Heart right ventricle (tissue), 16 donors: ENCODE measurements at regions not wholly inside any gene's neighbourhood (a gene's known extent, or its start where the extent isn't known, plus 50 kb on each side); places are given as distances from the start of the nearest gene placed in this dataset.

Experiments
- ATAC-seq, 8 donors: fragments of 200-7000 bp; cut with Tn5 transposase; one replicate each; pipeline ENCODE4 v1.9.1; 2020; ENCODE audit warnings: mild to moderate bottlenecking in 8 of 8, moderate library complexity in 8 of 8, moderate number of reproducible peaks in 1 of 8
- DNase-seq, 2 donors: peaks; one replicate each; pipeline ENCODE4 v3.0.0-alpha.2; 2020
- H3K27ac ChIP-seq, 10 donors: fragments of 200-600 bp; sonication (generic) in 2 of 10; one replicate each; pipeline versions ENCODE4 v1.5.0 to v1.8.0; 2020 to 2022; ENCODE audit warnings: mild to moderate bottlenecking in 3 of 10
- H3K27me3 ChIP-seq, 7 donors: fragments of 200-600 bp; one replicate each; pipeline ENCODE4 v1.8.0; 2021 to 2022; ENCODE audit warnings: mild to moderate bottlenecking in 2 of 7
- H3K36me3 ChIP-seq, 9 donors: fragments of 200-600 bp; sonication (generic) in 1 of 9; one replicate each; pipeline versions ENCODE4 v1.5.0 to v1.8.0; 2020 to 2022; ENCODE audit warnings: mild to moderate bottlenecking in 2 of 9
- H3K4me1 ChIP-seq, 9 donors: fragments of 200-600 bp; sonication (generic) in 1 of 9; one replicate each; pipeline versions ENCODE4 v1.5.0 to v1.8.0; 2020 to 2022; ENCODE audit warnings: mild to moderate bottlenecking in 4 of 9
- H3K4me3 ChIP-seq, 10 donors: fragments of 200-600 bp; sonication (generic) in 2 of 10; one replicate each; pipeline versions ENCODE4 v1.5.0 to v1.8.0; 2020 to 2022; ENCODE audit warnings: mild to moderate bottlenecking in 7 of 10, moderate library complexity in 2 of 10
- H3K9me3 ChIP-seq, 11 donors: fragments of 200-600 bp in 10 of 11; sonication (generic) in 2 of 11; one replicate each; pipeline versions ENCODE4 v1.5.0 to v1.8.0; 2013 to 2022; ENCODE audit warnings: mild to moderate bottlenecking in 2 of 11, control low read depth in 1 of 11, moderate library complexity in 1 of 11
- WGBS, 2 donors: extraction: QIAGEN DNeasy Blood & Tissue Kit; methylation state at CpG; one replicate each; pipeline ENCODE4 v1.1.7; 2013; ENCODE audit warnings: inconsistent platforms in 1 of 2; 5-methylcytosine and 5-hydroxymethylcytosine counted together
- intact Hi-C, 10 donors: fragments of 100-400 bp; cut with DNase I; formaldehyde crosslinking; loops; one replicate each; pipeline versions ENCODE4 v1.11.1 to v1.14.2; 2022
- TF ChIP-seq, protein P1 (sequence below), 9 donors: fragments of 200-600 bp; sonication (generic) in 2 of 9; IDR thresholded peaks; one replicate each; pipeline versions ENCODE4 v1.5.0 to v1.8.0; 2021 to 2022; ENCODE audit warnings: antibody characterized with exemption in 9 of 9, mild to moderate bottlenecking in 5 of 9, moderate library complexity in 1 of 9
- donor health status: Arrhythmogenic right ventricular cardiomyopathy.
- donor health status: ischemic (EF 13 %, LVEDD 7.1; RV severe dilation, severe dysfunction).
- donor health status: healthy with polysubstance abuse.
- donor health status: DM: no; HTN: yes; CAD: no.
- donor health status: DM: no; HTN: no; CAD: no.
- donor health status: ischemic (EF 25% LVEDD 6.9; RV normal size, moderate dysfunction).
- donor health status: ischemic (EF 25% LVEDD 5.7; RV mildly dilated, moderate dysfunction).
- donor health status: healthy.
- donor health status: DM: yes; HTN: yes; CAD: no.
- donor health status: Ischemic cardiomyopathy.
- donor health status: ischemic (EF 35%, LVEDD 5.7; RV mildly dilated, moderate dysfunction).
- donor health status: nonischemic (EF 11% LVEDD 7.7; RV severe dilation, severe dysfunction).
- donor health status: DM: yes; HTN: yes; CAD: no.
- donor health status: PGD.
- donor health status: ischemic (EF 29% LVEDD 5.4; RV normal size, mild dysfunction).
- donor health status: nonischemic (EF 23%, LVEDD 6.1; RV moderate dilation, normal function).

GRCh38 chr7:42994096-42994495 is 61.9 kb downstream of the MRPL32 start:
- Histone ChIP-seq H3K36me3 (no peaks in the 10 kb centered on the region), H3K27me3 (peaks cover 0 to 5% (median 0%) of the 10 kb centered on the region in 7 donors), H3K27ac (no peak overlapping the region), H3K4me1 (no peaks in the 10 kb centered on the region), H3K9me3 (no peaks in the 10 kb centered on the region), H3K4me3 (no peak overlapping the region)
- ATAC-seq (no peak), DNase-seq (no peak)
- intact Hi-C loops = no loop called here
- WGBS, 2 donors = 80 to 83% methylated on average over 2 of the region's 2 CpGs
- TF ChIP-seq, protein P1, sequence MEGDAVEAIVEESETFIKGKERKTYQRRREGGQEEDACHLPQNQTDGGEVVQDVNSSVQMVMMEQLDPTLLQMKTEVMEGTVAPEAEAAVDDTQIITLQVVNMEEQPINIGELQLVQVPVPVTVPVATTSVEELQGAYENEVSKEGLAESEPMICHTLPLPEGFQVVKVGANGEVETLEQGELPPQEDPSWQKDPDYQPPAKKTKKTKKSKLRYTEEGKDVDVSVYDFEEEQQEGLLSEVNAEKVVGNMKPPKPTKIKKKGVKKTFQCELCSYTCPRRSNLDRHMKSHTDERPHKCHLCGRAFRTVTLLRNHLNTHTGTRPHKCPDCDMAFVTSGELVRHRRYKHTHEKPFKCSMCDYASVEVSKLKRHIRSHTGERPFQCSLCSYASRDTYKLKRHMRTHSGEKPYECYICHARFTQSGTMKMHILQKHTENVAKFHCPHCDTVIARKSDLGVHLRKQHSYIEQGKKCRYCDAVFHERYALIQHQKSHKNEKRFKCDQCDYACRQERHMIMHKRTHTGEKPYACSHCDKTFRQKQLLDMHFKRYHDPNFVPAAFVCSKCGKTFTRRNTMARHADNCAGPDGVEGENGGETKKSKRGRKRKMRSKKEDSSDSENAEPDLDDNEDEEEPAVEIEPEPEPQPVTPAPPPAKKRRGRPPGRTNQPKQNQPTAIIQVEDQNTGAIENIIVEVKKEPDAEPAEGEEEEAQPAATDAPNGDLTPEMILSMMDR (IDR thresholded peaks at IDR 0.05) = no peak

- TF ChIP-seq, protein P1 (IDR thresholded peaks at IDR 0.05) = no peak
Observed at GRCh38 chr7:42997611-42998010, 65.4 kb downstream of the MRPL32 start.

GRCh38 chr7:43004082-43004481 is 71.9 kb downstream of the MRPL32 start:
- Histone ChIP-seq H3K9me3 (no peaks in the 10 kb centered on the region), H3K36me3 (no peaks in the 10 kb centered on the region), H3K27me3 (no peaks in the 10 kb centered on the region), H3K4me3 (no peak overlapping the region), H3K4me1 (no peaks in the 10 kb centered on the region), H3K27ac (no peak overlapping the region)
- ATAC-seq (no peak), DNase-seq (no peak)
- intact Hi-C loops = no loop called here
- TF ChIP-seq, protein P1 (IDR thresholded peaks at IDR 0.05) = no peak

More at GRCh38 chr7:42997611-42998010, 65.4 kb downstream of the MRPL32 start:
- Histone ChIP-seq H3K4me3 (no peak overlapping the region), H3K36me3 (no peaks in the 10 kb centered on the region), H3K27ac (no peak overlapping the region), H3K27me3 (peaks cover 0 to 5% (median 0%) of the 10 kb centered on the region in 7 donors), H3K9me3 (no peaks in the 10 kb centered on the region), H3K4me1 (no peaks in the 10 kb centered on the region)
- intact Hi-C loops = no loop called here
- DNase-seq = no peak
- 92 to 96% methylated on average over 3 of the region's 3 CpGs for WGBS, 2 donors
- no peak for ATAC-seq

DNA sequence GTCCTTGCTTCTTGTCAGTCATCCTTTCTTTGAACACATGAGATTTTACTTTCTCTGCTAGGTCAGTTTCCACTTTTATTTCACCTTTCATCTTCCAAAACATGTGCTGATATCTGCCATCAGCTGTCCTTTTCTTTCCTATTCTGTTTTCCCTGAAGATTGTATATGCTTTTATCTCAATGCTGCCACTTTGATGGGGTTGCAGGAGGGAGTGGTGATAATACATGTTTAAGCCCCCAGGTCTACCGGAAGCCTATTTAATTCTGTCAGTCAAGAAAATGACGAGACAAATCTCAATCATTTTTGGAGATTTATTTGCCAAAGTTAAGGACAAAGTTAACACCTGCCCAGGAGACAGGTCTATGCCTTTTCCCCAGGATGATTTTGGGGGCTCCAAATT is 73.8 kb downstream of the MRPL32 start:
- Histone ChIP-seq H3K27me3 (no peaks in the 10 kb centered on the region), H3K27ac (no peak overlapping the region), H3K9me3 (no peaks in the 10 kb centered on the region), H3K4me3 (no peak overlapping the region), H3K4me1 (no peaks in the 10 kb centered on the region), H3K36me3 (no peaks in the 10 kb centered on the region)
- intact Hi-C loops = no loop called here
- TF ChIP-seq, protein P1 (IDR thresholded peaks at IDR 0.05) = no peak
- no peak for DNase-seq
- ATAC-seq = no peak
- 47 to 60% methylated on average over 2 of the region's 2 CpGs for WGBS, 2 donors
